Stomach (tissue), 8 donors: ENCODE measurements at regions not wholly inside any gene's neighbourhood (a gene's known extent, or its start where the extent isn't known, plus 50 kb on each side); places are given as distances from the start of the nearest gene placed in this dataset.

Experiments
- DNase-seq, 2 donors: peaks; one replicate each; pipeline versions ENCODE4 v3.0.0 to v3.0.0-alpha.2; 2013 to 2019
- H3K27ac ChIP-seq, 5 donors: fragments of 200-600 bp in 4 of 5; sonication (generic) in 4 of 5; one replicate each; pipeline ENCODE4 v1.5.1; 2013 to 2019; ENCODE audit warnings: mild to moderate bottlenecking in 1 of 5, moderate library complexity in 1 of 5
- H3K27me3 ChIP-seq, 3 donors: fragments of 200-600 bp; sonication (generic); one replicate each; pipeline ENCODE4 v1.5.1; 2017 to 2019; ENCODE audit warnings: mixed run types in 1 of 3
- H3K36me3 ChIP-seq, 4 donors: fragments of 200-600 bp; sonication (generic); 1 replicate in 3 of 4; 2 replicates in 1 of 4; pipeline ENCODE4 v1.5.1; 2016 to 2019
- H3K4me1 ChIP-seq, 4 donors: fragments of 200-600 bp; sonication (generic); one replicate each; pipeline ENCODE4 v1.5.1; 2016 to 2019
- H3K4me3 ChIP-seq, 4 donors: fragments of 200-600 bp; sonication (generic) in 3 of 4; one replicate each; pipeline ENCODE4 v1.5.1; 2016 to 2019; ENCODE audit warnings: mild to moderate bottlenecking in 1 of 4
- H3K9me3 ChIP-seq, 4 donors: fragments of 200-600 bp; sonication (generic); one replicate each; pipeline ENCODE4 v1.5.1; 2016 to 2019
- CTCF ChIP-seq, 7 experiments: fragments of 450-650 bp in 4 of 7; fragments of 200-600 bp in 3 of 7; sonication (generic) in 3 of 7; IDR thresholded peaks; one replicate each; pipeline ENCODE4 v1.5.1; 2016 to 2019; ENCODE audit warnings: antibody characterized with exemption in 7 of 7, control low read depth in 2 of 7, mild to moderate bottlenecking in 1 of 7
- EP300 ChIP-seq: sonication (generic); formaldehyde crosslinking; IDR thresholded peaks from one replicate; pipeline ENCODE4 v1.6.1; 2017; ENCODE audit warnings: antibody characterized with exemption
- POLR2A ChIP-seq, 4 donors: fragments of 450-650 bp; IDR thresholded peaks; one replicate each; pipeline ENCODE4 v1.6.1; 2016; ENCODE audit warnings: antibody characterized with exemption in 4 of 4, control low read depth in 2 of 4, mild to moderate bottlenecking in 1 of 4, moderate library complexity in 1 of 4
- POLR2AphosphoS5 ChIP-seq, 3 donors: sonication (generic); formaldehyde crosslinking; IDR thresholded peaks; one replicate each; pipeline ENCODE4 v1.6.1; 2016; ENCODE audit warnings: antibody characterized with exemption in 3 of 3
- WGBS, 5 donors: extraction: QIAGEN DNeasy Blood & Tissue Kit in 3 of 5; methylation state at CpG; one replicate each; pipeline versions ENCODE4 v1.1.5 to v1.1.7; 2013 to 2018; 5-methylcytosine and 5-hydroxymethylcytosine counted together
- intact Hi-C: fragments of 100-400 bp; cut with DNase I; formaldehyde crosslinking; loops from one replicate; pipeline ENCODE4 v1.15.1; 2023; ENCODE audit warnings: low total_unique reads
- donor health status: healthy with polysubstance abuse.
- donor health status: Bipolar disorder and iron deficiency.
- donor health status: healthy.

- intact Hi-C loops, result no loop called here
- no peak for TF ChIP-seq EP300
Observed at GRCh38 chr3:167928381-167928780, 167.3 kb downstream of the GOLIM4 start.

GRCh38 chr3:167920747-167921146 is 175.0 kb downstream of the GOLIM4 start:
- Histone ChIP-seq H3K9me3 (no peaks in the 10 kb centered on the region), H3K36me3 (no peaks in the 10 kb centered on the region), H3K4me1 (no peaks in the 10 kb centered on the region), H3K27me3 (no peaks in the 10 kb centered on the region), H3K4me3 (no peak overlapping the region), H3K27ac (no peak overlapping the region)
- no peak for TF ChIP-seq POLR2A (IDR thresholded peaks at IDR 0.05)
- no peak for TF ChIP-seq CTCF (IDR thresholded peaks at IDR 0.05)
- TF ChIP-seq EP300, result no peak
- no peak for TF ChIP-seq POLR2AphosphoS5 (IDR thresholded peaks at IDR 0.05)
- DNase-seq, result no peak
- intact Hi-C loops, result no loop called here

More at GRCh38 chr3:167928381-167928780, 167.3 kb downstream of the GOLIM4 start:
- no peaks in the 10 kb centered on the region for H3K36me3 ChIP-seq
- no peaks in the 10 kb centered on the region for H3K9me3 ChIP-seq
- WGBS, 5 donors, result 62 to 70% (median 68%) methylated on average over 4 of the region's 4 CpGs
- H3K4me1 ChIP-seq, result peaks cover 0 to 7% (median 0%) of the 10 kb centered on the region in 4 donors
- H3K4me3 ChIP-seq, result no peak overlapping the region
- H3K27me3 ChIP-seq, result no peaks in the 10 kb centered on the region
- no peak overlapping the region for H3K27ac ChIP-seq
- DNase-seq, result no peak

GRCh38 chr3:167919590-167919989 is 176.1 kb downstream of the GOLIM4 start:
- no peaks in the 10 kb centered on the region for H3K9me3 ChIP-seq
- TF ChIP-seq EP300, result no peak
- TF ChIP-seq POLR2A (IDR thresholded peaks at IDR 0.05), result no peak
- no peak for TF ChIP-seq POLR2AphosphoS5 (IDR thresholded peaks at IDR 0.05)
- TF ChIP-seq CTCF (IDR thresholded peaks at IDR 0.05), result no peak

GRCh38 chr3:167918686-167919085 is 177.0 kb downstream of the GOLIM4 start:
- intact Hi-C loops, result no loop called here
- TF ChIP-seq CTCF (IDR thresholded peaks at IDR 0.05) (no peak), EP300 (no peak), POLR2A (IDR thresholded peaks at IDR 0.05) (no peak), POLR2AphosphoS5 (IDR thresholded peaks at IDR 0.05) (no peak)
- H3K36me3 ChIP-seq, result no peaks in the 10 kb centered on the region
- no peaks in the 10 kb centered on the region for H3K4me1 ChIP-seq
- no peak overlapping the region for H3K27ac ChIP-seq
- no peaks in the 10 kb centered on the region for H3K27me3 ChIP-seq
- WGBS, 5 donors, result 72 to 79% (median 79%) methylated on average over 2 of the region's 2 CpGs
- no peak overlapping the region for H3K4me3 ChIP-seq
- H3K9me3 ChIP-seq, result no peaks in the 10 kb centered on the region
- no peak for DNase-seq

More at GRCh38 chr3:167919590-167919989, 176.1 kb downstream of the GOLIM4 start:
- intact Hi-C loops, result no loop called here
- DNase-seq, result no peak
- Histone ChIP-seq H3K27me3 (no peaks in the 10 kb centered on the region), H3K27ac (no peak overlapping the region), H3K4me1 (no peaks in the 10 kb centered on the region), H3K36me3 (no peaks in the 10 kb centered on the region), H3K4me3 (no peak overlapping the region)
- 85 to 94% (median 92%) methylated on average over 1 of the region's 1 CpG for WGBS, 5 donors

GRCh38 chr3:167918008-167918596 is 177.6 kb downstream of the GOLIM4 start:
- Histone ChIP-seq H3K27me3 (no peaks in the 10 kb centered on the region), H3K4me3 (no peak overlapping the region), H3K27ac (no peak overlapping the region), H3K4me1 (no peaks in the 10 kb centered on the region), H3K9me3 (no peaks in the 10 kb centered on the region), H3K36me3 (no peaks in the 10 kb centered on the region)
- DNase-seq, result no peak
- no peak for TF ChIP-seq POLR2AphosphoS5 (IDR thresholded peaks at IDR 0.05)
- TF ChIP-seq CTCF (IDR thresholded peaks at IDR 0.05), result no peak
- no peak for TF ChIP-seq POLR2A (IDR thresholded peaks at IDR 0.05)
- TF ChIP-seq EP300, result no peak
- intact Hi-C loops, result no loop called here
- WGBS, 5 donors, result 84 to 88% (median 86%) methylated on average over 4 of the region's 4 CpGs
